Fibroblast of lung (primary cell): ENCODE measurements at regions not wholly inside any gene's neighbourhood (a gene's known extent, or its start where the extent isn't known, plus 50 kb on each side); places are given as distances from the start of the nearest gene placed in this dataset.

ENCODE experiments used
- DNase-seq, 2 donors: peaks; one replicate each; pipeline versions ENCODE4 v3.0.0 to v3.0.0-alpha.2; 2010; ENCODE audit warnings: low read depth in 2 of 2
- H2AFZ ChIP-seq: 2 replicates; pipeline ENCODE4 v1.5.1; 2012; ENCODE audit warnings: low read length, control low read depth, inconsistent platforms
- H3K27ac ChIP-seq: 2 replicates; pipeline ENCODE4 v1.5.1; 2011; ENCODE audit warnings: low read length, control low read depth; ENCODE audit not compliant: insufficient read depth
- H3K27me3 ChIP-seq: 2 replicates; pipeline ENCODE4 v1.5.1; 2011; ENCODE audit warnings: mild to moderate bottlenecking, low read length; ENCODE audit not compliant: control insufficient read depth, insufficient read depth
- H3K36me3 ChIP-seq: 2 replicates; pipeline ENCODE4 v1.5.1; 2011; ENCODE audit warnings: low read length; ENCODE audit not compliant: control insufficient read depth, insufficient read depth
- H3K4me1 ChIP-seq: 2 replicates; pipeline ENCODE4 v1.5.1; 2011; ENCODE audit warnings: low read length; ENCODE audit not compliant: control insufficient read depth, insufficient read depth; ENCODE audit errors: extremely low read depth
- H3K4me2 ChIP-seq: 2 replicates; pipeline ENCODE4 v1.5.1; 2011; ENCODE audit warnings: low read length, control low read depth; ENCODE audit not compliant: insufficient read depth; ENCODE audit errors: extremely low read depth
- H3K4me3 ChIP-seq, 4 experiments: fragments of 200-600 bp in 1 of 4; sonication (generic) in 1 of 4; replicated peaks in 1 of 4; 2 replicates each; pipeline ENCODE4 v1.5.1; 2011 to 2016; ENCODE audit warnings: low read length in 4 of 4, low read depth in 3 of 4, mild to moderate bottlenecking in 3 of 4, control low read depth in 2 of 4, inconsistent platforms in 1 of 4, mixed read lengths in 1 of 4; ENCODE audit not compliant: insufficient read depth in 1 of 4; ENCODE audit errors: control extremely low read depth in 1 of 4
- H3K79me2 ChIP-seq: 2 replicates; pipeline ENCODE4 v1.5.1; 2012; ENCODE audit warnings: mild to moderate bottlenecking, low read length, inconsistent platforms; ENCODE audit not compliant: control insufficient read depth, insufficient read depth
- H3K9ac ChIP-seq: 2 replicates; pipeline ENCODE4 v1.5.1; 2011; ENCODE audit warnings: mild to moderate bottlenecking, low read length, control low read depth; ENCODE audit not compliant: insufficient read depth
- H3K9me3 ChIP-seq: 2 replicates; pipeline ENCODE4 v1.5.1; 2012; ENCODE audit warnings: low read depth, low read length; ENCODE audit not compliant: control insufficient read depth, insufficient read depth
- H4K20me1 ChIP-seq: 2 replicates; pipeline ENCODE4 v1.5.1; 2011; ENCODE audit warnings: low read length; ENCODE audit not compliant: control insufficient read depth, insufficient read depth; ENCODE audit errors: extremely low read depth
- EZH2 ChIP-seq: IDR thresholded peaks from 2 replicates; pipeline ENCODE4 v1.5.1; 2012; ENCODE audit warnings: low read length, control low read depth, mild to moderate bottlenecking; ENCODE audit errors: missing control alignments
- TF ChIP-seq, protein P1 (sequence below), 2 donors: IDR thresholded peaks in 1 of 2; conservative IDR thresholded peaks in 1 of 2; 1 replicate in 1 of 2; 2 replicates in 1 of 2; pipeline ENCODE4 v1.5.1; 2011 to 2012; ENCODE audit warnings: low read length in 2 of 2, control low read depth in 1 of 2, inconsistent platforms in 1 of 2, low read depth in 1 of 2, mild to moderate bottlenecking in 1 of 2

- TF ChIP-seq EZH2 = no peak
- TF ChIP-seq, protein P1, sequence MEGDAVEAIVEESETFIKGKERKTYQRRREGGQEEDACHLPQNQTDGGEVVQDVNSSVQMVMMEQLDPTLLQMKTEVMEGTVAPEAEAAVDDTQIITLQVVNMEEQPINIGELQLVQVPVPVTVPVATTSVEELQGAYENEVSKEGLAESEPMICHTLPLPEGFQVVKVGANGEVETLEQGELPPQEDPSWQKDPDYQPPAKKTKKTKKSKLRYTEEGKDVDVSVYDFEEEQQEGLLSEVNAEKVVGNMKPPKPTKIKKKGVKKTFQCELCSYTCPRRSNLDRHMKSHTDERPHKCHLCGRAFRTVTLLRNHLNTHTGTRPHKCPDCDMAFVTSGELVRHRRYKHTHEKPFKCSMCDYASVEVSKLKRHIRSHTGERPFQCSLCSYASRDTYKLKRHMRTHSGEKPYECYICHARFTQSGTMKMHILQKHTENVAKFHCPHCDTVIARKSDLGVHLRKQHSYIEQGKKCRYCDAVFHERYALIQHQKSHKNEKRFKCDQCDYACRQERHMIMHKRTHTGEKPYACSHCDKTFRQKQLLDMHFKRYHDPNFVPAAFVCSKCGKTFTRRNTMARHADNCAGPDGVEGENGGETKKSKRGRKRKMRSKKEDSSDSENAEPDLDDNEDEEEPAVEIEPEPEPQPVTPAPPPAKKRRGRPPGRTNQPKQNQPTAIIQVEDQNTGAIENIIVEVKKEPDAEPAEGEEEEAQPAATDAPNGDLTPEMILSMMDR (conservative IDR thresholded peaks at IDR 0.05 in 1 of 2, IDR thresholded peaks at IDR 0.05 in 1 of 2; ENCODE audit: low read depth in 1 of 2, low read length in 2 of 2) = no peak
- no peak overlapping the region for H3K4me2 ChIP-seq
- H4K20me1 ChIP-seq = no peaks in the 10 kb centered on the region
- H3K9ac ChIP-seq = no peak overlapping the region
- no peaks in the 10 kb centered on the region for H3K36me3 ChIP-seq
- H3K79me2 ChIP-seq = no peaks in the 10 kb centered on the region
- H3K27me3 ChIP-seq = no peaks in the 10 kb centered on the region
- DNase-seq = no peak
- H3K27ac ChIP-seq = no peak overlapping the region
- no peak overlapping the region for H3K4me3 ChIP-seq
- H3K4me1 ChIP-seq = no peaks in the 10 kb centered on the region
- H2AFZ ChIP-seq = no peak overlapping the region
- no peaks in the 10 kb centered on the region for H3K9me3 ChIP-seq
Observed at GRCh38 chr14:22107753-22108152, 434.1 kb upstream of the OR4E1 start.

DNA sequence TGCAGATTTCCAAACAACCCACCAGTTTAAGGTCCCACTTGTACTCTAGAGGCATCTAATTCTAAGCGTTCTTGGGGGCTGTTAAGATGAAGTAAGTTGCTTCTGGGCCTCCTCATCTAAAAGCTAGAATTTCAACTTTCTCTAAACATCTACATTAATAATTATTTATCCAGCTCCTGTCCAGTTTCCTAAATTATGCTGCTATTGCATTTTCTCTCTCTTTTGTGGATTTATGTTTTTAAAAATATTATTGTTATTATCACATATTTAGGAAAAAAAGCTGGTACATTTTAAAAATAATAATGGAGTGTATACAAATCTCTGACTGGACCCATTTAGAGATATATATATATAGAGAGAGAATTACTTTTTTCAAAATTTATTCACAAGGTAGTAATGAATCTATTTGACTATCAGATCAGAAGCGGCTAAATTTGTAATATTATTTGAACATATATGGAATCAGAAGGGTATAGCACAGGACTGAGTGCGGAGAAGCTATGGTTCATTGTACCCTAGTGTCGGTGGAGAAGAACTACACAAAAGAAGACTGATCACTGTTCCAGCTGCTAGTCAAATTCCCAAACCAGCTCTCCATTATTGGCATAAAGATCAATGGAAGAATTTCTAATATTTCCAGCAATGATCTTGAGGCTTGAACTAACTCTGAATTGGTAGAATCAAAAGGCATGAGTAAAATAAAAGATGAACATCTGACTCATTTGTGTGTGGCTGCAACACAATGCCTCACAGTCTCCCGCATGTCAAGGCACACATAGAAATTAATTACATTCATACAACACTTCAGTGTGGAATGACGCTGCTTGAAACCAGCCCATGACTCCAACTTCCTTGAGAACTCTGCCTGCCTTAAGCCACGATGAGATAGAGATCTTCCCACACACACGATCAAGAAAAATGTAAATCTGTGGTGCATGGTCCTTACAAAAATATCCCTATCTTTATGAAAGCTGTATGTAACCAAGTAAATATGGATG lies 433.4 kb upstream of the OR4E1 start:
- Histone ChIP-seq H3K4me2 (no peak overlapping the region), H3K27me3 (no peaks in the 10 kb centered on the region), H3K79me2 (no peaks in the 10 kb centered on the region), H3K27ac (no peak overlapping the region), H3K36me3 (no peaks in the 10 kb centered on the region), H3K4me3 (no peak overlapping the region), H3K9me3 (no peaks in the 10 kb centered on the region), H2AFZ (no peak overlapping the region), H4K20me1 (no peaks in the 10 kb centered on the region), H3K9ac (no peak overlapping the region), H3K4me1 (no peaks in the 10 kb centered on the region)
- no peak for DNase-seq
- TF ChIP-seq EZH2 = no peak
- TF ChIP-seq, protein P1 (conservative IDR thresholded peaks at IDR 0.05 in 1 of 2, IDR thresholded peaks at IDR 0.05 in 1 of 2; ENCODE audit: low read depth in 1 of 2, low read length in 2 of 2) = no peak

DNA sequence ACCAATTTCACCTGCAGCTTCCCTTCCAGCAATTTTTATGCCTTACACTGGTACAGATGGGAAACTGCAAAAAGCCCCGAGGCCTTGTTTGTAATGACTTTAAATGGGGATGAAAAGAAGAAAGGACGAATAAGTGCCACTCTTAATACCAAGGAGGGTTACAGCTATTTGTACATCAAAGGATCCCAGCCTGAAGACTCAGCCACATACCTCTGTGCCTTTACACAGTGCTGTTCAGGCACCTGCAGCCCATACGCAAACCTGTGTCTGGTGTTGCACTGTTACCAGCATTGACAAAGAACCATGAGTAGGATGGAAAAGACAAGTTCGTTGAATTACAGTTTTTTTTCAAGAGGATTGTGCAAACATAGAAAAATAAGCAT lies 432.0 kb upstream of the OR4E1 start:
- no peak for TF ChIP-seq EZH2
- TF ChIP-seq, protein P1 (conservative IDR thresholded peaks at IDR 0.05 in 1 of 2, IDR thresholded peaks at IDR 0.05 in 1 of 2; ENCODE audit: low read depth in 1 of 2, low read length in 2 of 2) = no peak
- Histone ChIP-seq H3K36me3 (no peaks in the 10 kb centered on the region), H2AFZ (no peak overlapping the region), H3K4me1 (no peaks in the 10 kb centered on the region), H4K20me1 (no peaks in the 10 kb centered on the region), H3K4me3 (no peak overlapping the region), H3K27ac (no peak overlapping the region), H3K4me2 (no peak overlapping the region), H3K27me3 (no peaks in the 10 kb centered on the region), H3K79me2 (no peaks in the 10 kb centered on the region), H3K9ac (no peak overlapping the region), H3K9me3 (no peaks in the 10 kb centered on the region)
- DNase-seq = no peak
